Aorta (tissue), 5 donors: ENCODE measurements at regions not wholly inside any gene's neighbourhood (a gene's known extent, or its start where the extent isn't known, plus 50 kb on each side); places are given as distances from the start of the nearest gene placed in this dataset.
A peak's percentile ranks its signal among the peaks of the same experiment; 100 is the strongest.
"Not testable (repeated sequence)": the region's sequence is repeated elsewhere in the genome, so short reads cannot be mapped to it uniquely, and the experiment has no call there.

Source experiments
- ATAC-seq: fragments of 200-7000 bp; cut with Tn5 transposase; one replicate; pipeline ENCODE4 v1.9.1; 2022; ENCODE audit warnings: moderate library complexity; ENCODE audit not compliant: low FRiP score
- DNase-seq, 2 donors: peaks; one replicate each; pipeline ENCODE4 v3.0.0-alpha.2; 2020
- H3K27ac ChIP-seq, 2 donors: one replicate each; pipeline ENCODE4 v1.5.1; 2013; ENCODE audit warnings: low read length in 2 of 2, mild to moderate bottlenecking in 2 of 2, moderate library complexity in 2 of 2, control low read depth in 1 of 2, inconsistent platforms in 1 of 2, low read depth in 1 of 2
- H3K27me3 ChIP-seq, 2 donors: one replicate each; pipeline ENCODE4 v1.6.1; 2013; ENCODE audit warnings: control low read depth in 1 of 2, low read length in 1 of 2, mild to moderate bottlenecking in 1 of 2, moderate library complexity in 1 of 2; ENCODE audit not compliant: insufficient read depth in 2 of 2, control insufficient read depth in 1 of 2
- H3K36me3 ChIP-seq, 2 donors: one replicate each; pipeline ENCODE4 v1.6.1; 2013; ENCODE audit warnings: control low read depth in 1 of 2, low read length in 1 of 2, mild to moderate bottlenecking in 1 of 2; ENCODE audit not compliant: insufficient read depth in 2 of 2, control insufficient read depth in 1 of 2
- H3K4me1 ChIP-seq, 2 donors: one replicate each; pipeline ENCODE4 v1.6.1; 2013; ENCODE audit warnings: low read length in 2 of 2, control low read depth in 1 of 2, mild to moderate bottlenecking in 1 of 2, moderate library complexity in 1 of 2; ENCODE audit not compliant: insufficient read depth in 2 of 2, control insufficient read depth in 1 of 2
- H3K4me3 ChIP-seq, 2 donors: one replicate each; pipeline ENCODE4 v1.5.1; 2013; ENCODE audit warnings: low read length in 2 of 2, control low read depth in 1 of 2, mild to moderate bottlenecking in 1 of 2
- H3K9me3 ChIP-seq: one replicate; pipeline ENCODE4 v1.6.1; 2013; ENCODE audit warnings: mild to moderate bottlenecking, low read length; ENCODE audit not compliant: control insufficient read depth
- WGBS, 2 donors: extraction: QIAGEN DNeasy Blood & Tissue Kit; methylation state at CpG; one replicate each; pipeline ENCODE4 v1.1.7; 2013; 5-methylcytosine and 5-hydroxymethylcytosine counted together
- intact Hi-C, 2 donors: fragments of 100-400 bp; cut with DNase I; formaldehyde crosslinking; loops; one replicate each; pipeline versions ENCODE4 v1.14.2 to v1.15.0; 2022
- donor health status: healthy with polysubstance abuse.
- donor health status: Bipolar disorder and iron deficiency.
- donor health status: DM: no; HTN: no; CAD: no.
- donor health status: DM: no; HTN: no; CAD: no.
- donor health status: DM: yes; HTN: yes; CAD: no.

GRCh38 chrX:115702982-115703381, 142.0 kb downstream of the PLS3 start:
- H3K27me3 ChIP-seq, result no peaks in the 10 kb centered on the region
- H3K9me3 ChIP-seq, result no peaks in the 10 kb centered on the region
- 81 to 86% methylated on average over 5 of the region's 5 CpGs for WGBS, 2 donors
- no peaks in the 10 kb centered on the region for H3K36me3 ChIP-seq
- ATAC-seq (no peak), DNase-seq (no peak)
- H3K27ac ChIP-seq, result no peak overlapping the region
- intact Hi-C loops, result no loop called here
- no peak overlapping the region for H3K4me3 ChIP-seq
- H3K4me1 ChIP-seq, result no peaks in the 10 kb centered on the region

- Histone ChIP-seq H3K9me3 (no peaks in the 10 kb centered on the region), H3K36me3 (no peaks in the 10 kb centered on the region), H3K4me1 (no peaks in the 10 kb centered on the region), H3K27ac (no peak overlapping the region), H3K27me3 (no peaks in the 10 kb centered on the region), H3K4me3 (no peak overlapping the region)
- ATAC-seq (no peak), DNase-seq (no peak)
- intact Hi-C loops, result no loop called here
Measured at GRCh38 chrX:115709039-115709438, 148.1 kb downstream of the PLS3 start.

DNA sequence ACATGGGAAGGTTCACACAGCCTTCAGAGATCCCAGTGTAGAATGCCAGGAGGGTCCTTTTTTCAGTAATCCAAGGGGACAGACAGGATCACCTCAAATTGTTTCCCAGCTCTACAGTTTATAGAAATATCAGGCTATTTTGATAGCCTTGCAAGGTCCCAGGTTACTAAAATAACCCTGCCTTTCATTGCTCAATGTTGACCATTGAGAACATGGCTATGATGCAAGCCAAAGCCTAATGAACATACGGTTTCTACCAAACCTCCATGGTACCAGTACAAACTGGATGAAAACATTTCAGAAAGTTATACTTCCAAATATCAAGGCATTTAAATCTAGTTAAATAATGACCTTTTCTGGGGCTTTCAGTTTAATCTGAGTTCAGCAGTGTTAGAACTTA, 151.5 kb downstream of the PLS3 start:
- no peaks in the 10 kb centered on the region for H3K4me1 ChIP-seq
- 68 to 72% methylated on average over 1 of the region's 1 CpG for WGBS, 2 donors
- H3K4me3 ChIP-seq, result no peak overlapping the region
- ATAC-seq (no peak), DNase-seq (no peak)
- no peaks in the 10 kb centered on the region for H3K36me3 ChIP-seq
- intact Hi-C loops, result no loop called here
- H3K9me3 ChIP-seq, result no peaks in the 10 kb centered on the region
- H3K27ac ChIP-seq, result no peak overlapping the region
- H3K27me3 ChIP-seq, result no peaks in the 10 kb centered on the region

DNA sequence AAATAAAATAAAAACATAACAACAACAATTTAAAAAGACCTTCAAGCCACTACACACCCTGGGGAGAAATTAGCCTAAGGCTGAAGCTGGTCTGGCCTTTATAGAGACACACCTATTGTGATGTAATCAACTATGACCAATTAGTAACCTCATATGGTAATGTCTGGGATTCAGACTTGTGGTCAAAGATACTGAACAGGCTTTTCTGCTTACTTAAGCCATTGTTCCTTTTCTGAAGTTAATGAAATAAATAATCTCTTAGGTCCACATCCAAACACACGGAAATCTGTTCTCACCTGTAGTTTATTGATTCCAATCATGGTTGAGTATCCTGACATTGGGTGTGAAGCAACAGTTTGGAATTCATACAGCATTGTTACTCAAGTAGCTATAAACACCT, 152.5 kb downstream of the PLS3 start:
- DNase-seq, result no peak
- intact Hi-C loops, result no loop called here
- no peak for ATAC-seq
- 60 to 85% methylated on average over 1 of the region's 1 CpG for WGBS, 2 donors
- H3K27ac ChIP-seq, result no peak overlapping the region
- no peaks in the 10 kb centered on the region for H3K4me1 ChIP-seq
- no peaks in the 10 kb centered on the region for H3K36me3 ChIP-seq
- no peaks in the 10 kb centered on the region for H3K27me3 ChIP-seq
- no peaks in the 10 kb centered on the region for H3K9me3 ChIP-seq
- H3K4me3 ChIP-seq, result no peak overlapping the region

DNA sequence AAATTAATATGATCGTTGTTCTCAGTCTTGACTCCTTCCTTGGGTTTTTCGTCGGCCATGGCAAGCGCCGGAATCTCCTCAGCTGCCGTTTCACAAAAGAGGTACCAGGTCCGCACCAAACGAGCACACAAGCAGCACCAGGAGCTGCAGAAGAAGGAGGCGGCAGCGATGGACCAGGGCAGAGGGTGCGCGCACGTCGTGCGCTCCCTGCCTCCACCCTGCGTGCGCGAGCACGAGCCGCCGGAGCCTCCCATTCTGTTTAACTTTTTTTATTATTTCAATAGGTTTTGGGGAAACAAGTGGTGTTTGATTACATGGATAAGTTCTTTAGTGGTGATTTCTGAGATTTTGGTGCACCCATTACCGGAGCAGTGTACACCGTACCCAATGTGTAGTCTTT, 158.2 kb downstream of the PLS3 start:
- peak in 1 of 2 donors; percentile 27 for DNase-seq
- ATAC-seq, result no peak
- Histone ChIP-seq H3K27me3 (no peaks in the 10 kb centered on the region), H3K27ac (no peak overlapping the region), H3K4me1 (no peaks in the 10 kb centered on the region), H3K36me3 (no peaks in the 10 kb centered on the region), H3K4me3 (no peak overlapping the region), H3K9me3 (no peaks in the 10 kb centered on the region)
- intact Hi-C loops, result no loop called here
- WGBS, 2 donors, result 45 to 93% methylated on average over 23 of the region's 23 CpGs

DNA sequence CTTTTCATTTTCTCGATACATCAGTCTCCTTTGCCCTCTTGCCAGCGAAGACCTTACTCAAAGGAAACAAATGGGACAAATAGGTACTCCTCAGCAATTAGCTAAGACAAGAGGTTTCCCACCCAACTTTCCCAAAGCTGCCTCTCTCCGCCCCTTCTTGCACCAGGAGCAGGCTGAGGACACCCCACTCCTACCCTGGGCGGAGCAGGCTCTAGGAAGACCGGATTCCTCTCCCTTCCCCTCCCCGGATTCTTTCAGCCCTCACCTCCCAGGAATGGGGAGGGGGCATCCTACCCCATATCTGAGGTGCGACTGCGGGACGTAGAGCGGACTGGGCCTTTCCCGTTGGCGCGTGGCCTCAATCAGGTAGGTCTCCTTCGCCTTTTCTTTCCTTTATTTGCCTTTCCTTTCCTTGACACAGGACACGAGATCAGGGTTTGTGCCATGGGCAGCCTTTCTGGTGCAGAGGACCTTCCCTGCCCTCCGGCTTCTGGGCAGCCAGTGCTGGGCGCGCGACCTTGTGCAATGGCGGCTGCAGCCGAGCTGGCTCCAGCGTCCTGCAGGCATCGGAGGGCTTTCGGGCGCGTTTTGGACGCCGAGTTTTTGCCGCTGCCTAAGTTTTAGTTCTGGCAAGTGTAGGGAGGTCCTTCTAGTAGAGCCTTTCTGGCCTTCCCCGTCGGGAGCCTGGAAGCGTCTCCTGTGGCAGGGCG, 161.9 kb downstream of the PLS3 start:
- intact Hi-C loops, H3K9me3 ChIP-seq, H3K36me3 ChIP-seq, H3K27ac ChIP-seq, H3K4me3 ChIP-seq, H3K4me1 ChIP-seq, H3K27me3 ChIP-seq, ATAC-seq: not testable (repeated sequence)
- 16 to 20% methylated on average over 7 to 17 of the region's 33 CpGs for WGBS, 2 donors
- DNase-seq, result peak in 1 of 2 donors; percentile 34

- WGBS, 2 donors, result no CpG with 5 or more reads among the region's 26 CpGs
- H3K27ac ChIP-seq, H3K4me3 ChIP-seq, intact Hi-C loops, H3K9me3 ChIP-seq, H3K4me1 ChIP-seq, H3K27me3 ChIP-seq, H3K36me3 ChIP-seq, DNase-seq, ATAC-seq: not testable (repeated sequence)
Measured at GRCh38 chrX:115725370-115725769, 164.4 kb downstream of the PLS3 start.

DNA sequence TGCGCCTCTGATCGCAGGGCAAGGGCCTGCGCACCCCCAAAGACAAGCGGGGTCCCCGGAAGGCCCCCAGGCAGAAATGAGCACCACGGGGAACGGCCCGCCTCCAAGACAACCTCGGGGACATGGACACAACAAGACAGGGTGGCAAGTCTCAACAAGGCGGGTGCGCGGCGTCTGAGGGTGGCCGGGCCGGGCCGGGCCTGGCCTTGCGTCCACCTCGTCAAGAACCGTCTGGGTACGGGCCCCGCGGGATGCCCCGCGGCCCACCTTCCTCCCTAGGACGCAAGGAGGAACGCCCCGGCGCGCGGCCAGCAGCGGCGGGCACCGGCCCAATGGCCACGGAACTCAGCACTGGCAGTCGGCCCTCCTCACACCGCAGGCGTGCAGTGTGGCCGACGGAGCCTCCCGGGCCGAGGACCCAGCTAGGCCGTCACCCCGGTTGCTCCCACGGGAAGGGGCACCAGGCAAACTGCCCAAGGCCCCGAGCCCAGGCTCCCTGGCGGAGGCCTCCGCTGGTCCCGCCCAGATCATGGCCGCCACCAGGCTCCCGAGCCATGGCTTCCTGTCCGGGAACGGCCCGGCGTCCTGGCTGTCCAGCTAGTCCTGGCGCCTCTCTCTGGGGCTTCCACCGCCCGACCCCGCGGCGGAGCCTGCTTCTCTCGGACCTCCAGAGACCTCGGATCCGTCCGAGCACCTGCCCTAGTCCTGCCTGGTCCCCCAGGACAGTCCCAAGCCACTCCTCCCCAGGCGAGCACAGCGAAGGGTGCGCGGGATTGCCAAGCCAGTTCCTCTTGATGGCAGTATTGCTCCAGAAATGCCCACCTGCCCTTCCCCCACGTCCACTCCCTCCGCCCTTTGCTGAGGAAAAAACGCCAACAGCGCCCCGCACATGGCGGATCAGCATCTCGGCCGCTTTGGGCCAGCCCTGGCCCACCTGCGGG, 167.1 kb downstream of the PLS3 start:
- H3K36me3 ChIP-seq, H3K27me3 ChIP-seq, H3K27ac ChIP-seq, H3K4me1 ChIP-seq, ATAC-seq, H3K4me3 ChIP-seq, H3K9me3 ChIP-seq, intact Hi-C loops: not testable (repeated sequence)
- 79 to 95% methylated on average over 10 to 16 of the region's 77 CpGs for WGBS, 2 donors
- DNase-seq, result peak in 1 of 2 donors; percentile 74

GRCh38 chrX:115732530-115732929, 171.6 kb downstream of the PLS3 start:
- ATAC-seq, H3K4me1 ChIP-seq, H3K36me3 ChIP-seq, H3K4me3 ChIP-seq, H3K27me3 ChIP-seq, H3K27ac ChIP-seq, H3K9me3 ChIP-seq, DNase-seq, intact Hi-C loops: not testable (repeated sequence)
- WGBS, 2 donors, result no CpG with 5 or more reads among the region's 39 CpGs
